ENCODE measurements at regions not wholly inside any gene's neighbourhood (a gene's known extent, or its start where the extent isn't known, plus 50 kb on each side); places are given as distances from the start of the nearest gene placed in this dataset.

- TF ChIP-seq POLR2A (IDR thresholded peaks at IDR 0.05; ENCODE audit: low read length) (no peak), GATA1 (IDR thresholded peaks at IDR 0.05; ENCODE audit: low read depth, low read length) (no peak)
Observed at GRCh38 chr4:23981328-23981727, 91.5 kb upstream of the PPARGC1A start.
